GM23338 (cell line): ENCODE measurements at regions not wholly inside any gene's neighbourhood (a gene's known extent, or its start where the extent isn't known, plus 50 kb on each side); places are given as distances from the start of the nearest gene placed in this dataset.

Experiments
- ATAC-seq: fragments of 200-7000 bp; cut with Tn5 transposase; 3 replicates; pipeline ENCODE4 v1.9.1; 2020
- DNase-seq: peaks from one replicate; pipeline ENCODE4 v3.0.0-alpha.2; 2015; ENCODE audit warnings: low spot score
- H2AFZ ChIP-seq: fragments of 200-600 bp; sonication (generic); 2 replicates; pipeline ENCODE4 v1.8.0; 2016; ENCODE audit warnings: antibody characterized with exemption, mild to moderate bottlenecking, moderate library complexity
- H3F3A ChIP-seq: fragments of 200-600 bp; sonication (generic); replicated peaks from 2 replicates; pipeline ENCODE4 v1.8.0; 2017; ENCODE audit warnings: antibody characterized with exemption, mixed run types, low read depth
- H3K27ac ChIP-seq: fragments of 200-600 bp; sonication (generic); 2 replicates; pipeline ENCODE4 v1.6.1; 2016; ENCODE audit warnings: low read depth
- H3K27me3 ChIP-seq: fragments of 200-600 bp; sonication (generic); 2 replicates; pipeline ENCODE4 v1.8.0; 2016; ENCODE audit warnings: mild to moderate bottlenecking, mixed run types, moderate library complexity; ENCODE audit not compliant: insufficient read depth
- H3K36me3 ChIP-seq: fragments of 200-600 bp; sonication (generic); 2 replicates; pipeline ENCODE4 v1.8.0; 2016; ENCODE audit warnings: mild to moderate bottlenecking; ENCODE audit not compliant: insufficient read depth
- H3K4me1 ChIP-seq: fragments of 200-600 bp; sonication (generic); 2 replicates; pipeline ENCODE4 v1.8.0; 2016; ENCODE audit warnings: mild to moderate bottlenecking, moderate library complexity; ENCODE audit not compliant: insufficient read depth
- H3K4me2 ChIP-seq: fragments of 200-600 bp; sonication (generic); 2 replicates; pipeline ENCODE4 v1.7.1; 2017; ENCODE audit warnings: mixed run types
- H3K4me3 ChIP-seq: fragments of 200-600 bp; sonication (generic); 2 replicates; pipeline ENCODE4 v1.6.1; 2016; ENCODE audit warnings: mixed run types
- H3K79me2 ChIP-seq: fragments of 200-600 bp; sonication (generic); replicated peaks from 2 replicates; pipeline ENCODE4 v1.8.0; 2017; ENCODE audit warnings: mild to moderate bottlenecking; ENCODE audit not compliant: insufficient read depth
- H3K9me2 ChIP-seq: fragments of 200-600 bp; sonication (generic); 2 replicates; pipeline ENCODE4 v1.8.0; 2017; ENCODE audit not compliant: insufficient read depth
- H4K20me1 ChIP-seq: fragments of 200-600 bp; sonication (generic); replicated peaks from 2 replicates; pipeline ENCODE4 v1.8.0; 2017; ENCODE audit warnings: mild to moderate bottlenecking; ENCODE audit not compliant: insufficient read depth
- H3K27ac Mint-ChIP-seq: 2 replicates; pipeline ENCODE4 v1.8.0; 2020; ENCODE audit warnings: inconsistent platforms, mild to moderate bottlenecking, moderate library complexity, mixed read lengths
- H3K27me3 Mint-ChIP-seq: 3 replicates; pipeline ENCODE4 v1.8.0; 2022; ENCODE audit warnings: low read depth, mild to moderate bottlenecking, moderate library complexity, mixed read lengths, inconsistent platforms; ENCODE audit not compliant: insufficient read depth, poor library complexity
- H3K36me3 Mint-ChIP-seq: 3 replicates; pipeline ENCODE4 v1.8.0; 2021; ENCODE audit warnings: low read depth, mild to moderate bottlenecking, inconsistent platforms, moderate library complexity, mixed read lengths
- H3K4me1 Mint-ChIP-seq: 3 replicates; pipeline ENCODE4 v1.8.0; 2020; ENCODE audit warnings: mild to moderate bottlenecking, inconsistent platforms, mixed read lengths
- H3K4me3 Mint-ChIP-seq: 3 replicates; pipeline ENCODE4 v1.8.0; 2021; ENCODE audit warnings: moderate library complexity, mild to moderate bottlenecking, inconsistent platforms, mixed read lengths
- H3K9me3 Mint-ChIP-seq: 3 replicates; pipeline ENCODE4 v1.8.0; 2020; ENCODE audit warnings: moderate library complexity, mild to moderate bottlenecking, inconsistent platforms, mixed read lengths
- CREB1 ChIP-seq: fragments of 250-450 bp; sonication (Bioruptor Pico); IDR thresholded peaks from 2 replicates; pipeline ENCODE4 v1.5.0; 2020; ENCODE audit warnings: low read depth, mild to moderate bottlenecking, moderate library complexity
- JUNB ChIP-seq: IDR thresholded peaks from one replicate; pipeline ENCODE4 v1.6.1; 2016; ENCODE audit warnings: antibody characterized with exemption; ENCODE audit not compliant: unreplicated experiment
- NANOG ChIP-seq: IDR thresholded peaks from 2 replicates; pipeline ENCODE4 v1.6.1; 2016; ENCODE audit warnings: antibody characterized with exemption, borderline replicate concordance
- POLR2AphosphoS5 ChIP-seq: IDR thresholded peaks from 2 replicates; pipeline ENCODE4 v1.6.1; 2016; ENCODE audit warnings: antibody characterized with exemption, low read depth
- STAT1 ChIP-seq: IDR thresholded peaks from one replicate; pipeline ENCODE4 v1.6.1; 2016; ENCODE audit warnings: antibody characterized with exemption; ENCODE audit not compliant: unreplicated experiment
- ZNF331 ChIP-seq: fragments of 250-450 bp; sonication (Bioruptor Pico); IDR thresholded peaks from 2 replicates; pipeline ENCODE4 v1.5.0; 2020; ENCODE audit warnings: low read depth, mild to moderate bottlenecking, moderate library complexity
- TF ChIP-seq, protein P1 (sequence below), 2 experiments: fragments of 200-600 bp in 1 of 2; sonication (generic) in 1 of 2; conservative IDR thresholded peaks; 2 replicates each; pipeline versions ENCODE4 v1.5.1 to v1.6.1; 2016 to 2017; ENCODE audit warnings: antibody characterized with exemption in 2 of 2, low read depth in 2 of 2, mild to moderate bottlenecking in 2 of 2, moderate library complexity in 1 of 2
- TF ChIP-seq, protein P2 (sequence below): fragments of 250-450 bp; sonication (Bioruptor Pico); IDR thresholded peaks from 2 replicates; pipeline ENCODE4 v1.5.0; 2020; ENCODE audit warnings: mild to moderate bottlenecking, moderate library complexity

DNA sequence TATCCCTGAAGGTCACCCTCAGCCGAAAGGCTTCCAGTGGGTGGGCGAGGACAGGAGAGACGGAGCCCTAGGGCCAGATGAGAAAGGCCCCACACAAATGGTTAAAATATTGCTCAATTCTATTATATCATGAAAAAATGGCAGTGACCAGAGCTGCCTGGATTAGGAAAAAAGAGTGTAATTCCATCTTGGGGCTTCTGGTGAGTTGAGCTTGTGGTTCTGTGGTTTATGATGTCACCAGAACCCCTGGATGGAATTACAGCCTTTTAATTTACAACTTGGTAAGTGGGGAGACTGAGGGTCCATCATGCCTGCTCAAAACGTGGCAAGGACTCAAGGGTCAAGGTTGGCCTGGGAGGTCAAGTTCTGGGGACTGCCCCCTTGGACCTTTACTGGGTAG, 55.5 kb upstream of the STC2 start:
- ATAC-seq: no peak
- Histone ChIP-seq H3K4me3 (no peak overlapping the region), H3K4me1 (no peaks in the 10 kb centered on the region), H3K79me2 (no peaks in the 10 kb centered on the region), H4K20me1 (no peaks in the 10 kb centered on the region), H3K27me3 (no peaks in the 10 kb centered on the region), H3K4me2 (no peak overlapping the region), H3F3A (no peaks in the 10 kb centered on the region), H2AFZ (no peak overlapping the region), H3K27ac (no peak overlapping the region), H3K36me3 (peaks cover 4% of the 10 kb centered on the region; the same call in 1 of the 2 replicates), H3K9me2 (0 out of 2 replicates have a peak, but pooled peaks cover 3% of the 10 kb centered on the region)
- DNase-seq: no peak
- Mint-ChIP-seq H3K27me3 (peaks cover 10% of the 10 kb centered on the region), H3K36me3 (no peaks in the 10 kb centered on the region), H3K27ac (no peak overlapping the region), H3K4me1 (no peaks in the 10 kb centered on the region), H3K9me3 (no peaks in the 10 kb centered on the region; the same call in 2 of the 3 replicates), H3K4me3 (no peak overlapping the region)
- TF ChIP-seq CREB1 (CRISPR knock-in tag): no peak
- TF ChIP-seq NANOG: no peak
- TF ChIP-seq STAT1: no peak
- TF ChIP-seq, protein P1, sequence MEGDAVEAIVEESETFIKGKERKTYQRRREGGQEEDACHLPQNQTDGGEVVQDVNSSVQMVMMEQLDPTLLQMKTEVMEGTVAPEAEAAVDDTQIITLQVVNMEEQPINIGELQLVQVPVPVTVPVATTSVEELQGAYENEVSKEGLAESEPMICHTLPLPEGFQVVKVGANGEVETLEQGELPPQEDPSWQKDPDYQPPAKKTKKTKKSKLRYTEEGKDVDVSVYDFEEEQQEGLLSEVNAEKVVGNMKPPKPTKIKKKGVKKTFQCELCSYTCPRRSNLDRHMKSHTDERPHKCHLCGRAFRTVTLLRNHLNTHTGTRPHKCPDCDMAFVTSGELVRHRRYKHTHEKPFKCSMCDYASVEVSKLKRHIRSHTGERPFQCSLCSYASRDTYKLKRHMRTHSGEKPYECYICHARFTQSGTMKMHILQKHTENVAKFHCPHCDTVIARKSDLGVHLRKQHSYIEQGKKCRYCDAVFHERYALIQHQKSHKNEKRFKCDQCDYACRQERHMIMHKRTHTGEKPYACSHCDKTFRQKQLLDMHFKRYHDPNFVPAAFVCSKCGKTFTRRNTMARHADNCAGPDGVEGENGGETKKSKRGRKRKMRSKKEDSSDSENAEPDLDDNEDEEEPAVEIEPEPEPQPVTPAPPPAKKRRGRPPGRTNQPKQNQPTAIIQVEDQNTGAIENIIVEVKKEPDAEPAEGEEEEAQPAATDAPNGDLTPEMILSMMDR (conservative IDR thresholded peaks at IDR 0.05; ENCODE audit: low read depth in 2 of 2): no peak
- TF ChIP-seq, protein P2, sequence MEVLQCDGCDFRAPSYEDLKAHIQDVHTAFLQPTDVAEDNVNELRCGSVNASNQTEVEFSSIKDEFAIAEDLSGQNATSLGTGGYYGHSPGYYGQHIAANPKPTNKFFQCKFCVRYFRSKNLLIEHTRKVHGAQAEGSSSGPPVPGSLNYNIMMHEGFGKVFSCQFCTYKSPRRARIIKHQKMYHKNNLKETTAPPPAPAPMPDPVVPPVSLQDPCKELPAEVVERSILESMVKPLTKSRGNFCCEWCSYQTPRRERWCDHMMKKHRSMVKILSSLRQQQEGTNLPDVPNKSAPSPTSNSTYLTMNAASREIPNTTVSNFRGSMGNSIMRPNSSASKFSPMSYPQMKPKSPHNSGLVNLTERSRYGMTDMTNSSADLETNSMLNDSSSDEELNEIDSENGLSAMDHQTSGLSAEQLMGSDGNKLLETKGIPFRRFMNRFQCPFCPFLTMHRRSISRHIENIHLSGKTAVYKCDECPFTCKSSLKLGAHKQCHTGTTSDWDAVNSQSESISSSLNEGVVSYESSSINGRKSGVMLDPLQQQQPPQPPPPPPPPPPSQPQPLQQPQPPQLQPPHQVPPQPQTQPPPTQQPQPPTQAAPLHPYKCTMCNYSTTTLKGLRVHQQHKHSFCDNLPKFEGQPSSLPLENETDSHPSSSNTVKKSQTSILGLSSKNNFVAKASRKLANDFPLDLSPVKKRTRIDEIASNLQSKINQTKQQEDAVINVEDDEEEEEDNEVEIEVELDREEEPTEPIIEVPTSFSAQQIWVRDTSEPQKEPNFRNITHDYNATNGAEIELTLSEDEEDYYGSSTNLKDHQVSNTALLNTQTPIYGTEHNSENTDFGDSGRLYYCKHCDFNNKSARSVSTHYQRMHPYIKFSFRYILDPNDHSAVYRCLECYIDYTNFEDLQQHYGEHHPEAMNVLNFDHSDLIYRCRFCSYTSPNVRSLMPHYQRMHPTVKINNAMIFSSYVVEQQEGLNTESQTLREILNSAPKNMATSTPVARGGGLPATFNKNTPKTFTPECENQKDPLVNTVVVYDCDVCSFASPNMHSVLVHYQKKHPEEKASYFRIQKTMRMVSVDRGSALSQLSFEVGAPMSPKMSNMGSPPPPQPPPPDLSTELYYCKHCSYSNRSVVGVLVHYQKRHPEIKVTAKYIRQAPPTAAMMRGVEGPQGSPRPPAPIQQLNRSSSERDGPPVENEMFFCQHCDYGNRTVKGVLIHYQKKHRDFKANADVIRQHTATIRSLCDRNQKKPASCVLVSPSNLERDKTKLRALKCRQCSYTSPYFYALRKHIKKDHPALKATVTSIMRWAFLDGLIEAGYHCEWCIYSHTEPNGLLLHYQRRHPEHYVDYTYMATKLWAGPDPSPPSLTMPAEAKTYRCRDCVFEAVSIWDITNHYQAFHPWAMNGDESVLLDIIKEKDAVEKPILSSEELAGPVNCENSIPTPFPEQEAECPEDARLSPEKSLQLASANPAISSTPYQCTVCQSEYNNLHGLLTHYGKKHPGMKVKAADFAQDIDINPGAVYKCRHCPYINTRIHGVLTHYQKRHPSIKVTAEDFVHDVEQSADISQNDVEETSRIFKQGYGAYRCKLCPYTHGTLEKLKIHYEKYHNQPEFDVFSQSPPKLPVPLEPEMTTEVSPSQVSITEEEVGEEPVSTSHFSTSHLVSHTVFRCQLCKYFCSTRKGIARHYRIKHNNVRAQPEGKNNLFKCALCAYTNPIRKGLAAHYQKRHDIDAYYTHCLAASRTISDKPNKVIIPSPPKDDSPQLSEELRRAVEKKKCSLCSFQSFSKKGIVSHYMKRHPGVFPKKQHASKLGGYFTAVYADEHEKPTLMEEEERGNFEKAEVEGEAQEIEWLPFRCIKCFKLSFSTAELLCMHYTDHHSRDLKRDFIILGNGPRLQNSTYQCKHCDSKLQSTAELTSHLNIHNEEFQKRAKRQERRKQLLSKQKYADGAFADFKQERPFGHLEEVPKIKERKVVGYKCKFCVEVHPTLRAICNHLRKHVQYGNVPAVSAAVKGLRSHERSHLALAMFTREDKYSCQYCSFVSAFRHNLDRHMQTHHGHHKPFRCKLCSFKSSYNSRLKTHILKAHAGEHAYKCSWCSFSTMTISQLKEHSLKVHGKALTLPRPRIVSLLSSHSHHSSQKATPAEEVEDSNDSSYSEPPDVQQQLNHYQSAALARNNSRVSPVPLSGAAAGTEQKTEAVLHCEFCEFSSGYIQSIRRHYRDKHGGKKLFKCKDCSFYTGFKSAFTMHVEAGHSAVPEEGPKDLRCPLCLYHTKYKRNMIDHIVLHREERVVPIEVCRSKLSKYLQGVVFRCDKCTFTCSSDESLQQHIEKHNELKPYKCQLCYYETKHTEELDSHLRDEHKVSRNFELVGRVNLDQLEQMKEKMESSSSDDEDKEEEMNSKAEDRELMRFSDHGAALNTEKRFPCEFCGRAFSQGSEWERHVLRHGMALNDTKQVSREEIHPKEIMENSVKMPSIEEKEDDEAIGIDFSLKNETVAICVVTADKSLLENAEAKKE (CRISPR knock-in tag): no peak
- TF ChIP-seq ZNF331: no peak
- TF ChIP-seq JUNB: no peak
- TF ChIP-seq POLR2AphosphoS5: no peak
